ENCODE measurements at regions not wholly inside any gene's neighbourhood (a gene's known extent, or its start where the extent isn't known, plus 50 kb on each side); places are given as distances from the start of the nearest gene placed in this dataset.
"Not testable (repeated sequence)": the region's sequence is repeated elsewhere in the genome, so short reads cannot be mapped to it uniquely, and the experiment has no call there.

GRCh38 chr13:111590796-111591195 is 270.4 kb downstream of the TEX29 start:
- DNase-seq (ENCODE audit: low spot score), result no peak

- DNase-seq (ENCODE audit: low spot score), result not testable (repeated sequence)
Observed at GRCh38 chr13:111593490-111593889, 273.0 kb downstream of the TEX29 start.

DNA sequence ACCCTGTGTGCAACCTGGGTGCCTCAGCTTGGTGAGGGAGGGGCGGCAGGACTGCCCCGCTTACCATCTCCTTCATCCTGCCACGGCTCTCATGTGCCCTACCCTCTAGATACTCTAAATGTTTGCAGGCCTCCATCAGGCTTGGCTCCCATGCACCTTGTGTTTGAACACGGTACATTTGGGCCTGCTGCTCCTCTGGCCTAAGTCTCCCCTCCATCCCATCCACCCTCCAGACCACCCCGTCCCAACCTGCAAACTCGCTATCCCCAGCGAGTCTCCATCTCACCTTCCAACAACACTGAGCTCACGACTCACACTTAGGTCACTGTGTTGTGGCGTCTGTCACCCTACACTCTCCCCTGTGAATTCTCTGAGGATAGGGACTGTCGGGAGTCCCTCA is 274.2 kb downstream of the TEX29 start:
- DNase-seq (ENCODE audit: low spot score), result no peak

- DNase-seq (ENCODE audit: low spot score), result no peak
Observed at GRCh38 chr13:111595276-111595675, 274.8 kb downstream of the TEX29 start.

DNA sequence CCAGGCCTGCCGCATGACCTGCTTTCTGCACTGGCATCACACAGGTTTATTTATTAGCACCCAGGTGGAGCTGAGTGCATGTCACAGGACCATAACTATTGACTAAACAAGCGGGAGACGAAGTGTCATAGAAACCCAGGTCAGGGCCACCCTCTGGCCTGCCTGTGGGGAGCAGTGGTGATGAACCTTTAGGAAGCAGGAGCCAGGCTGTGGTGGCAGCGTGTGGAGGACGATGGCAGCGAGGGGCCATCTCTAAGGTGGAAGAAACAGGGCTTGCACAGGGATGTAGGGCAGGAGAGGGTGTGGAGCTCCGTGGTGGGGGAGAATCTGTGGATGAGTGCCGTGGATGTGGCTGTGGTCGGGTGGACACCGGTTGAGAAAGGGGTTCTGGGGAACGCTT is 275.3 kb downstream of the TEX29 start:
- DNase-seq (ENCODE audit: low spot score), result no peak

DNA sequence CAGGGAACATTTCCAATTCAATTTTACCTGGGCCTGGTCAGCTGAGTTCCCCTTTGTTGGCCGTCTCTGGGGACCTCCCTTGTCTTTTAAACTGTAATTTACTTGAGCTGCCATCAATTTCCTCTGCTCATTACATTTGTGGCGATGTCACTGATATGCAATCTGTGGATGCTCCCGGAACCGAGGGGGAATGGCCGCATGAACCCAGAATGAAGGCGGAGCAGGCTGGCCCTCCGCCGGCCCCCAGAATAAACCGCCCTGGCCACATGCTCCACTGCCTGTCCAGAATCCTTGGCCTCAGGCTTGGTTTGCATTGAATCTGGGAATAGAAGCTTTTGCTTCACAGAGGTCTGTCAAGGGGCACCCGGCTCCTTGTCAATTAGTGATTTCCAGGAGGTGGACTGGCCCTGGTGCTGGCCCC is 276.8 kb downstream of the TEX29 start:
- no peak for DNase-seq (ENCODE audit: low spot score)

DNA sequence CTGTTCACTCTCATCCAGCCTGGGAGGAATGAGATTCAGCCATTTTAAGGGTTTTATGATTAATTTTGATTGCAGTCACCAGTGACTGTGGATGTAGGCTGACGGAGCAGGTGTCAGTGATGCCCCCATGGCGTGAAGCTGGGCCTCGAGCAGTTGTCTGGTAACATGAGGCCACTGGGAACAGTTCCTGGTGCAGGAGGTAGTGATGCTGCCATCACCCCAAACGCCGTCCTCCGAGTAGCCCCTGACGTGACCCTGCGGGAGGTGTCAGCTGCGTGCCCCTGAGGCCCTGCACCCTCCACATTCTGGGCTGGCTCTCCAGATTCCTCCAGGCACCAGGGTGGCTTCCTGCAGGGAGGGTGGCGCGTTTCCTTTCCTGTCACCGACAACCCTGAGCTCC is 277.2 kb downstream of the TEX29 start:
- no peak for DNase-seq (ENCODE audit: low spot score)

DNA sequence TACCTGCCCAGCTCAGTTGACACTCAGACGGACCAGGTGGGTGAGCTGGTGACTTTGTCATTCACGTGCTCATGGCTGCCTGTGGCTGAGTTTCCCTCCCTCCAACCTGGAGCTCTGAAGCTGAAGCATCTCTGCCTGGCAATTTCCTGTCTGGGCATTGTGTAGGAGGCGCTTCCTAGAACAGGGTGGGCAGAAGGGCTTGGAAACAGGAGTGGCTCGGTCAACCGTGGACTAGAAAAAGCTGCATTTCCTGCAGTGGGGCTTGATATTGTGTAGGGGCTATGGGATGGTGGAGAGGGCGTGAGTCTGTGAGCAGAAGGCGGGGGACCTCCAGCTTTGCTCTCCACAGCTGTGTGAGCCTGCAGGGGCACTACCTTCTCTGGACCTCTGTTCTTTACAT is 278.3 kb downstream of the TEX29 start:
- DNase-seq (ENCODE audit: low spot score), result no peak

DNA sequence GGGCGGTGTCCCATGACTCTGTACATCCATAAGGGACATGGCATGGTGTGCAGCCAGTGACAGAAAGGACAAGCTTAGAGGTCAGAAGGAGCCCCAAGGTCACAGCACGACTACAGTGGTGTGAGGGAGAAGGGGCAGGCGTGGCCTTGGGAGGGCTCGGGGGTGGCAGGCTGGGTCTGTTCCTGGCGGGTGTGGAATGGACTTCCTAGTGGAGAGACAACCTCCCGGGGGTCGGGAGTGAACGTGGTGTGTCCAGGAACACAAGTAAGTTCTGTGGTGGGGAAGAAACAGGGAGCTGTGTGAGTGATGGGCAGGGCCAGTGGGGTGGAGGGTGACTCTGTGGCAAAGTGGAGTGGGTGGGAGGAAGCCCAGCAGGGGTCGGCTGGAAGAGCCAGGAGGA is 279.3 kb downstream of the TEX29 start:
- no peak for DNase-seq (ENCODE audit: low spot score)

DNA sequence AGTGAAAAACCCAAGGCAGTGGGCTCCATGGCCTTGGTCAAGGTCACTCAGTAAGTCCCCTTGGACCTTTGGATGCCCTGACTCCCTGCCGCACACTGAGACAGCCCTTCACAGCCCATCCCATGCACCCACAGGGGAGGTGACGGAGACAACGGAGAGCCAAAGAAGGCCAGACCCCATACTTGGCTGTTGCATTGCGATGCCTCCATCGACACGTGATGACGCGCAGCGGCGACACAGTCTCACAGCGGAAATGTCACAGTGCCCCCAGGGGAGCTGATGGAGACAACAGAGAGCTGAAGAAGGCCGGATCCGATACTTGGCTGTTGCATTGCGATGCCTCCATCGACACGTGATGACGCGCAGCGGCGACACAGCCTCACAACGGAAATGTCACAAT is 282.4 kb downstream of the TEX29 start:
- DNase-seq (ENCODE audit: low spot score), result no peak

DNA sequence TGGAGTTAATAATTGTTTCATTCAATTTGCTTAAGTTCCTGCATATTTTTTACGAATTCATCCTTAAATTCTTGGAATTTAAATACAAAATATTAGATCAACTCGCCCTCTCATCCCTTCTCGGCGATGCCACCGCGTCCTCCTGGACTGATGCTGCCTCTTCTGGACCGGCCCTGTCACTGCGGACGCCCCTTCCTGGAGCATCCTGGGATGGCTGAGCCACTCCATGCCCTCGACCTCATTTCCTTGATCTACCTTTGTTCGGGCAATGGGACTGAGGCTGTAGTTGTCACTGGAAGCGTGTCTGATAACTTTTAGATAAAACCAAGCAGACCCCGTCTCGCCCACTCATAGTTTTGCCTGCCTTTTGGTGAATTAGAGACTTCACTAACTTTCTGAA is 283.7 kb downstream of the TEX29 start:
- no peak for DNase-seq (ENCODE audit: low spot score)

DNA sequence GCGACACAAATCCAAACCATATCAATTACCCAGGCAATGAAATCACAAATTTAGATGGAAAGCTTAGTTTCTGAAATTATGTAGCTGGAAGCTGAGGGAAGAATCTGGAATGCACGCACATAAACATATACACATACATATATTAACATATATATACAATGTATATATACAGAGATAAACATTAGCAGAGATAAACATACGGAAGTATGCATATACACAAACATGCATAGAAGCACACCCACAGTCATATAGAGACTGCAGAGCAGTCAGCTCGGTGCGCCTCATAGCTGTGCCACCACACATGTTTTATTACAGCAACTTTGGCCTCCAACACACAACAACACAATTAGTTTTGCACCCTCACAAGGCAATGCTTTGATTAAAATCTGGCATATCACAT is 288.1 kb downstream of the TEX29 start:
- no peak for DNase-seq (ENCODE audit: low spot score)

- DNase-seq (ENCODE audit: low spot score), result no peak
Observed at GRCh38 chr13:111609631-111610030, 289.2 kb downstream of the TEX29 start.

DNA sequence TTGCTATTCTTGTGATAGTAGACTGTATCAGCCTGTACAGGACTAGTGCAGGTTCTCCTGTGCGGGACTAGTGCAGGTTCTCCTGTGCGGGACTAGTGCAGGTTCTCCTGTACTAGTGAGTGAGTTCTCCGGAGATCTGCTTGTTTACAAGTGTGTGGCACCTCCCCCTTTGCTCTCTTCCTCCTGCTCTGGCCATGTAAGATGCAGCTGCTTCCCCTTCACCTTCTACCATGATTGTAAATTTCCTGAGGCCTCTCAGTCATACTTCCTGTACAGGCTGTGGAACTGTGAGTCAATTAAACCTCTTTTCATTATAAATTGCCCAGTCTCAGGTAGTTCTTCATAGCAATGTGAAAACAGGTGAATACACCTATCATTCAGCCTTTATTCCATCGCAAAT is 289.6 kb downstream of the TEX29 start:
- no peak for DNase-seq (ENCODE audit: low spot score)

GRCh38 chr13:111610879-111611278 is 290.4 kb downstream of the TEX29 start:
- DNase-seq (ENCODE audit: low spot score), result no peak

- DNase-seq (ENCODE audit: low spot score), result no peak
Observed at GRCh38 chr13:111611651-111612050, 291.2 kb downstream of the TEX29 start.

DNA sequence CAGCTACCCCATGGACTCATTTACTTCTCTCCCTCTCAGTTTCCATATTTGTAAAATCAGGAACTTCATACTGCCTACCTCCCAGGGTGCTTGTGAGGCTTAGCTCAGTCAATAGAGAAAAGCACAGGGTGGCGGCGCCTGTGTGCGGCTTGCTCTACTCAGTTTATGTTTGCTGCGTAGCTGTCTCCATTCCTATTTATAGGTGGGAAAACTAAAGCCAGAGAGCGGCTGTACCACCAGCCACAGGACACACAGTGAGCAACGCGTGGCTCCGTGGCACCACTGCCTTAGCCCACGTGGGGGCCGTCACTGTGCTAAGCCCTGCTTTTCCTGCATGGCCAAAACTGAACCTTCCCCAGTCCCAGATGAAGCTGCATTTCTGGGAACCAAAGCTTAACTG is 292.4 kb downstream of the TEX29 start:
- DNase-seq (ENCODE audit: low spot score), result no peak

DNA sequence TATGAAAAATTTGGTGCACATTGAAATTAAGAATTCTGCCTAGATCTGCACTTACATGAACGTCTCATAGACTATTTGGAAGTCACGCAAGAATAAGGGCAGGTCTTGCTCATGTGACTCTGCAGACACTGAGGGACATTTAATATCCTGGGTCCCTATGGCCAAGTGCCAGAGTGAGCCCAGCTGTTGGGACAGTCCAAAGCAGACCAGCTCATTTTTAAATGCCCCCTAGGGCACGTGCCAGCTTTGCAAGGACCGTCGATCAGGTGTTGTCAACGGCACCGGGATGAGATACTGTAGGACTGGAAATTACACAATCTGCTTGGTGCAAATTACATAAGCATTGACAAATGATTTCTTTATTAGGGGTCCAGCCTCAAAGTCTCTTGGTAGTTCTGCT is 293.6 kb downstream of the TEX29 start:
- DNase-seq (ENCODE audit: low spot score), result no peak

- no peak for DNase-seq (ENCODE audit: low spot score)
Observed at GRCh38 chr13:111614613-111615012, 294.2 kb downstream of the TEX29 start.

GRCh38 chr13:111616203-111616602 is 295.8 kb downstream of the TEX29 start:
- no peak for DNase-seq (ENCODE audit: low spot score)

DNA sequence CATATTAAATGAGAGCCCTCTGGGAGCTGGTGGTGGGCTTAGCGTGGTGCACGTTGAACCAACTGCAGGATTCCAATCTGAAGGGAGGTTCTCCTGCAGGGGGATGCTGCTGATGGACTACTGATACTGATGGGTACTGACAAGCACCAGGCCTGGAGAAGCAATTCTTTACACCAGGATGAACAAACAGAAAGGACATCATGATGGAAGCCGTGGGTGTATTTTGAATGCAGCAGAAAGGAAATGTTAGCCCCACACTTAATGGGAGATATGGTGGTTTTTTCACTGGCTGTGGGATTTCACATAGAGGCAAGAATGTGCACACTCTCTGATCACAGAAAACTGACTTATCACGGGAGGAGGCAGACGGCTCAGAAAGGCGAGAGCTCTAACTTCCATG is 299.7 kb downstream of the TEX29 start:
- no peak for DNase-seq (ENCODE audit: low spot score)

DNA sequence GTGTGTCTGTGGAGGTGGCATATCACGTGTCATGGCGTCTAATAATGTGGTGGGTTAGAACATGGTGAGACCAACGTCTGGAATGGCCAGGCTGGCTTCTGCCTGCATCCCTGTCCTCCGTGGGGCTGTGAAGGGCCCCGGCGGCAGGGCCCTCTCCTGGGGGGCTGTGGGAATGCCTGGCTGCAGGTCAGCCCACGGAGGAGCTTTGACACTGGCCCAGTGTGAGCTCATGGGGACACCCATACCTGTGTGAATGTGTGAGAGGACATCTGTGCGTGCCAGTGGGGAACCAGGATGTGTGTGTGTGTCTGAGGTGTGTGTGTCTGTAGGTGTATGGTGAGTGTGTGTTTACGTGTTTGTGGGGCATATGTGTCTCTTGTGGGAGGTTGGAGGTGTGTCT is 300.1 kb downstream of the TEX29 start:
- no peak for DNase-seq (ENCODE audit: low spot score)

DNA sequence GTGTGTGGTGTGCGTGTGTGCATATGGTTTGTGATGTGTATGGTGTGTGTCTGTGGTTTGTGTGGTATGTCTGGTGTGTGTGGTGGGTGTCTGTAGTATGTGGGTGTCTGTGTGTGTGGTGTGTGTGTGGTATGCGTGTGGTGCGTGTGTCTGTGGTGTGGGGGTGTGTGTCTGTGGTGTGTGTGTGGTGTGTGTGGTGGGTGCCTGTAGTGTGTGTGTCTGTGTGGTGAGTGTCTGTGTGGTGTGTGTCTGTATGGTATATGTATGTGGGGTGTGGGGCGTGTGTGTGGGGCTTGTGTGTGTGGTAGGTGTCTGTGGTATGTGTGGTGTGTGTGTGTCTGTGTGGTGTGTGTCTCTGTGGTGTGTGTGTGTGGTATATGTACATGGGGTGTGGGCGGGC is 300.7 kb downstream of the TEX29 start:
- no peak for DNase-seq (ENCODE audit: low spot score)

- DNase-seq (ENCODE audit: low spot score), result no peak
Observed at GRCh38 chr13:111622051-111622531, 301.6 kb downstream of the TEX29 start.

DNA sequence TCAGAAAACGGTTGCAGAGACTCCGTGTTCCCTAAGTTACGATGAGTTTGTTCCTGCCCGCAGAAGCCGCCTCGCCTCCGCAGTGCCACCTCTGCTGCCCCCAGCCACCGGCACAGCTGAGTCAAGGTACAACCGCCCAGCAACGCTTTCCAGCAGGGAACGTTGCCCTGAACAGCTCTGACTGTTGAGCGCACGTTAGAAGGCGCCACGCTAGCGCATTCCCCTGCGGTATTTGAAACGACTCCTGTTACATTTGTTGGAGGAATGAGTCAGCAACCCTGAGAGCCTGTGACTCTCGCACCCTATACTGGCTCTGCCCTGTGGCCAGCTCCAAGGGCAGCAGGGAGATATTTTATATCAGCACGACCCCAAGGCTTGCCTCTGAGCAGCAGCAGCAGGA is 302.8 kb downstream of the TEX29 start:
- no peak for DNase-seq (ENCODE audit: low spot score)

Data from iPS-NIHi11 (cell line).